ENCODE measurements at regions not wholly inside any gene's neighbourhood (a gene's known extent, or its start where the extent isn't known, plus 50 kb on each side); places are given as distances from the start of the nearest gene placed in this dataset.
"Not testable (repeated sequence)": the region's sequence is repeated elsewhere in the genome, so short reads cannot be mapped to it uniquely, and the experiment has no call there.

DNA sequence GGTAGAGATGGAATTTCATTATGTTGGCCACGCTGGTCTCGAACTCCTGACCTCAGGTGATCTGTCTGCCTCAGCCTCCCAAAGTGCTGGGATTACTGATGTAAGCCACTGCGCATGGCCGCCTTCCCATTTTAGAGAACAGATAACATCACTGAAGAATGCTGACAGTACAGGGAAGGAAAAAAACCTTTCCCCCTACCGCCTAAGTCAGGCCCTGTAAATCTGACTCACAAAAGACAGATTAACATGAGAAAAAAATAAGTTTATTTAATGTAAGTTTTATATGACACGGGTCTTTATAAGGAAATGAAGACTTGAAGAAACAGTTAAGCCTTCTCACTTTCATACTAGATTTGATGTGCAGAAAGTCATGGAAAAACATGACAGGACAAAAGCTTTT, 227.2 kb upstream of the ZNF608 start:
- no peak for ATAC-seq
- intact Hi-C loops (cut with DNase I) = no loop called here
- no peak for DNase-seq (ENCODE audit: missing footprints)

DNA sequence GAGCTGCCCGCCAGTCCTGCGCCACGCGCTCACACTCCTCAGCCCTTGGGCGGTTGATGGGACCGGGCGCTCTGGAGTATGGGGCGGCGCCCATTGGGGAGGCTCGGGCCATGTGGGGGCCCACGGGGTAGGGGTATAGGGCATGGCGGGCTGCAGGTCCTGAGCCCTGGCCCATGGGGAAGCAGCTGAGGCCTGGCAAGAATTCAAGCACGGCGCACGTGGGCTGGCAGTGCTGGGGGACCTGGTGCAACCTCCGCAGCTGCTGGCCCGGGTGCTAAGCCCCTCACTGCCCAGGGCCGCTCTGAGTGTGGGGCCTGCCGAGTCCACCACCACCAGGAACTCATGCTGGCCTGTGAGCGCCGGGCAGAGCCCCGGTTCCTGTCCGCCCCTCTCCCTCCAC, 229.6 kb upstream of the ZNF608 start:
- ATAC-seq = no peak
- DNase-seq (ENCODE audit: missing footprints) = no peak
- intact Hi-C loops (cut with DNase I) = no loop called here

DNA sequence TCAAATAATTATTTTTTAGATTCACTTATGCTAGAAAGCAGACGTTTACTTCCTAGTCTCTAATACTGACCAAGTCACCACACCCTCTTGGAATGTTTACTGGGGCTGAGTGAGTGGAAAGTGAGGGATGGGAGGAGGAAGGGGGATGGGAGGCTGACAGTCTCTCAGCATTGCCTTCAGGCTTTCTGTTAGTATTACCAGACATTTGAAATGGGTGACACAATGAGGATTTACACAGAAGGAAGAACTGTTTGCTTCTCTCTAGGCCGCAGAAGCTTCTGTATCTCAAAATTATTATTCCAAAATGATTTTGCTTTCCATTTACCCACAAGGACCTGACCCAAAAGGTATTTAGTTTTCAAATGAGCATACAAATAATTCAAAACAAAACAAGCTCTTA, 232.8 kb upstream of the ZNF608 start:
- no peak for ATAC-seq
- intact Hi-C loops (cut with DNase I) = no loop called here
- no peak for DNase-seq (ENCODE audit: missing footprints)

DNA sequence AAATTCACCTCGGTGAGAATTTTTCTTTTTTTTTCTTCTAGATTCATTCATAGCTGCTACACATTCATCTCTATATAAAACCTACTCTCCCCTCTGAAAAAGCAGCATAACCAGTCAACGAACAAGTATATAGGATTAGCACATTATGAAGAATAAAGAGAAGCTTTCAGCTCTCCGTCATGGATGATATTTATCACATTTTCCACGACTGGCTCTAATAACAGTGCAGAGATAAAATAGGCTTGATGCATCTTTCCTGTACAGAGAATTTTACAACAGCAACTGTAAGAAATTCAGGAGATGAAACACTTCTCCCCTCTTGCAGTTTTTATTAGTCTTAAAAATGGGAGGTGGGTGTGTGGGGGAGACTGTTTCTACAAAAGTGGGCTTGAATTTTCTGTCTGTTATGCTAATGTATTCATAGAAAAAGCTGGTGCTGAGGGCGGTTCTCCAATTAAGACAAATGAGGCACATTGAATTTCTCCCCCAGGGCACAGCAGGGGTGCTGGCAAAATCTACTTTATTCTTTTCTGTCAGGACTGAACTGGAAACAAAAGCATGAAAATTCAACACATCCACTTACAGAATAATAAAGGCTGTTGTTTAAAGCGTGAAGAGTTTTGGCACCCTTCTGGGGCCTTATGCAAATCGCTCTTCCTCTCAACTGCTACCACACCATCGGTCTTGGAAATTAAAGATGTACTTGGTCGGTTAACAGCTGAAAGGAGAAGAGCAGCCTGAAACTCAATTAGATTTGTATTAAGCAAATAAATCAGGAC, 233.9 kb upstream of the ZNF608 start:
- no peak for ATAC-seq
- intact Hi-C loops (cut with DNase I) = no loop called here
- no peak for DNase-seq (ENCODE audit: missing footprints)

DNA sequence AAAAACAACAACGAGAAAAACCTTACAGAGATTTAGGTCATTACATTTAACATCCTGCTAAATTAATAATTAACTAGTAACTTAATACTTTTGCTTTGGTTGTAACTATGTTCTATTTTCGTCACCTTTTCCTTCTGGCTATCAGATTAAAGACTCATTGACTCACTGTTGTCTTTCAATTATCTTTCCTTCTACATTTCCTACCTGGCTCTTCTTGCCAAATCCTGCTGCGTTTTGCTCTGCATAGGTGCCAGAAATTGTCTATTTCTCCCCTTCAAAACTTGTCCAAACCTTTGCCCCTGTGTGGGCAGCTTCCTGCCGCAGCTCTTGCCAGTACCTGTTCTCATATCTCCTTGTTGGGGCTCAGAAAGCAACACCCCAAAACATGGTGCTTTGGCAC, 235.5 kb upstream of the ZNF608 start:
- intact Hi-C loops (cut with DNase I) = no loop called here
- DNase-seq (ENCODE audit: missing footprints) (no peak), ATAC-seq (no peak)

DNA sequence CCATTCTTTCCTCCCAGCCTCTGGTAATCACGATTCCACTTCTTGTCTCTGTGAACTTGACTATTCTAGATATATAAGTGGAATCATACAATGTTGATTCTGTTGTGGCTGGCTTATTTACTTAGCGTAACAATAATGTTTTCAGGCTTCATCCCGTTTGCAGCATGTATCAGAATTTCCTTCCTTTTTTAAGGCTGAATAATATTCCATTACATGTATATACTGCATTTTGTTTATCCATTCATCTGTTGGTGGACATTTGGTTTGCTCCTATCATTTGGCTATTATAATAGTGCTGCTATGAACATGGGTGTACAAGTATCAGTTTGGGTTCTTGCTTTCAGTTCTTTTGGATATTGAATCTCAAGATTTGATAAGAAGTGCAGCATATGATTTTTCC, 239.7 kb upstream of the ZNF608 start:
- no peak for DNase-seq (ENCODE audit: missing footprints)

DNA sequence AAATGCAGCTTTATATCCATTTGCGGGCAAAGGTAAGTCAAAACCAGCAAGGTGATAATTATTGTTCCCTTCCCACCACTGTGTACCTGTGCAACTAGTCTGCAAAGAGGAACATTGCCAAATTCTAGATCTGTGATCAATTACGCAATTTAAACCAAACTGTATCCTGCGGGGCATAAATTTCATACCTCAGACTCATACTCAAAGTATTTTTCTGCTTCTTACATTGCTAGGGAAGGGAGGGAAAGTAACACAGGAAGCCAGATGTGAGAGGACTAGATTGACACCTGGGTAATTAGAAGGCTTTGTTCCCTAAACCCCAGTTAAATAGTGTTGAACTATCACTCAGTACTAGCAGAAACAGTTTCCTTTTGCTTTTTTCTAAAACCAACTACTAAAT, 240.2 kb upstream of the ZNF608 start:
- intact Hi-C loops (cut with DNase I) = no loop called here
- DNase-seq (ENCODE audit: missing footprints) (no peak), ATAC-seq (no peak)

More for the DNA sequence above, 239.7 kb upstream of the ZNF608 start:
- intact Hi-C loops (cut with DNase I) = no loop called here
- no peak for ATAC-seq

DNA sequence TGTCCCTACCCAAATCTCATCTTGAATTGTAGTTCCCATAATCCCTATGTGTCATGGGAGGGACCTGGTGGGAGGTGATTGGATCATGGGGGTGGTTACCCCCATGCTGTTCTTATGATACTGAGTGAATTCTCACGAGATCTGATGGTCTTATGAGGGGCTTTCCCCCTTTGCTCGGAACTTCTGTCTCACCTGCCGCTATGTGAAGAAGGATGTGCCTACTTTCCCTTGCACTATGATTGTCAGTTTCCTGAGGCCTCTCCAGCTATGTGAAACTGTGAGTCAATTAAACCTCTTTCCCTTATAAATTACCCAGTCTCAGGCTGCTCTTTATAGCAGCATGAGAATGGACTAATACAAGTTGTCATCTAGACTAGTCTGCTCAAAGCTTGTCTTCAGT, 241.3 kb upstream of the ZNF608 start:
- intact Hi-C loops (cut with DNase I); DNase-seq (ENCODE audit: missing footprints); ATAC-seq: not testable (repeated sequence)

DNA sequence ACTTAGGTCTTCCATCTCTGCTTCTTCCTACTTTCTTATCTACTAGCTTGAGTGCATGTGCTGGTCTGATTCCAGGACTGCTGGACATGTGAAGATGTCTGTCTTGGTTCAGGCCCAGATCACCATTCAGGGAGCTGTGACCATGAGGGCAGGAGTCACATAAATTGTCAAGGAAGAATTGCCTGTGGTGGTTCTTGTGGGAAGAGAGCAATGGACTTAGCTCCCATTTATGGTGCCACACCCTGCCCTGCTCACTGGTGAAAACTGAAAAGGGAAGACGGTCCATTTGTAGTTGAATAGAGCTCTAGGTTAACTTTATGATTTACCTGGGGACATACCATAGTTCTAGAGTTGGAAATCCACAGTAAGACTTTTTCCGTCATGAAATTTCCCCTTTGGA, 244.3 kb upstream of the ZNF608 start:
- ATAC-seq = no peak
- intact Hi-C loops (cut with DNase I) = no loop called here
- no peak for DNase-seq (ENCODE audit: missing footprints)

DNA sequence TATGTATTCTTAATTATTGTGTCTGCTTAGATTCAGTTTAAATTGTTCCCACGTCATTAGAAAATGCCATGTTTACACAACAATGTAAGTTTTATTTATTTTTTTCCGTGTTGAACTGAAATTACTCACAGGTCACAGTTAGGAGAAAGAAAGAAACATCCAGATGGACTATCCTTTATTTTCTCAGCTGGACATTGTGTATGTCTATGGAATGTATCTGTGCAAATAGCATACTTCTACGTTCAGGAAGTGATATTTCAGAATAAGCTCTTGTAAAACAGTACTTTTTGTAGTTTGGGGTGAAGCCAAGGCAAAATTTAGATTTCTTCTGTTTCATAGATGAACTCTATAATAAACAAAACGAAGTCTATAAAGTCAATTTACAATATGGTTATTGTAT, 249.0 kb upstream of the ZNF608 start:
- no peak for ATAC-seq
- intact Hi-C loops (cut with DNase I) = no loop called here

DNA sequence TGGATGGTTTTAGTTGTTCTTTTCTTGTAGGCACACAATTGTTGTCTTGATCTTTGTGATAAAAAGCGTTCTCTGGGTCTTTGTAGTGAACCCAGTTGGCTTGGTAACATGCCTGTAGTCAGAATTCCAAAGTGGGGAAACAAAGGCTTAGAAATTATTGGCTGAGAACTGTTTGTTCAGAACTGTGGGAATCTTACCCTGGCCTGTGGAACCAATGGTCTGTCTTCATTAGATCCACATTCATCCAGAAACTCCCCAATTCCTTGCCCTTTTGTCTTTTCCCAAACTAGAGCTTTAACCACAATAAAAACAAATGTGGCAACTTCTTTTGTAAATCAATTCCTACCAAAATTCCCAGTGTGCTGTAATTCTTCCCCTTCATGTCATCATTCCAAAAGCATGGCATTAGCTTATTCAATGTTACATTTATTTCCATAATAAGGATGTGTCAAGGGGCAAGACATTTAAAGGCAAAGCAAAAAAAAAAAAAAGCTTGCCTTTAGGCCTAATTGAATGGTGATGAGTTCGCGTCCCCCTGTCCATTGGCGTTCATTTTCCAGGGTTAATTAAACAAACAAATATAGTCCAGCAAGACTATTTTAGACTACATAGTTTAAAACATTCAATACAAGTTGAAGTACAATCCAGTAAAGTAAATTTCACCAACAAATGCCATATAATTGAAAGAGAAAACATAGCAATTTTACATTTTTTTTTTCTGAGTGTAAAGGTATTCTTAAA, 249.8 kb upstream of the ZNF608 start:
- DNase-seq (ENCODE audit: missing footprints) = no peak
- intact Hi-C loops (cut with DNase I) = no loop called here
- no peak for ATAC-seq

More for the DNA sequence above, 249.0 kb upstream of the ZNF608 start:
- no peak for DNase-seq (ENCODE audit: missing footprints)

DNA sequence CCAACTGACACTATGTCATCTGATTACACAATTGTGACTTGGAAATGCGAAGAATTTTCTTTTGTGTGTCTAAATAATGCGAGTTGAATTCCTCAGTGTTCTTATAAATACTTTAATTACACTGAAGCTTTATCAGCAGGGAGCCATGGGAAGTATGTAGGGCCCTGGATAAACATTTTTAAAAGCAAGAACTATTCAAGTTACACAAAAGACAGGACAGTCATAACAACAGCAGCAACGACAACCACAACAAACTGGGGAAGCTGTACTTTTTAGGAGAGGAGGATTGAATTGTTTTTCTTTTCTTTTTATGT, 250.3 kb upstream of the ZNF608 start:
- intact Hi-C loops (cut with DNase I) = no loop called here
- ATAC-seq (no peak), DNase-seq (ENCODE audit: missing footprints) (no peak)

DNA sequence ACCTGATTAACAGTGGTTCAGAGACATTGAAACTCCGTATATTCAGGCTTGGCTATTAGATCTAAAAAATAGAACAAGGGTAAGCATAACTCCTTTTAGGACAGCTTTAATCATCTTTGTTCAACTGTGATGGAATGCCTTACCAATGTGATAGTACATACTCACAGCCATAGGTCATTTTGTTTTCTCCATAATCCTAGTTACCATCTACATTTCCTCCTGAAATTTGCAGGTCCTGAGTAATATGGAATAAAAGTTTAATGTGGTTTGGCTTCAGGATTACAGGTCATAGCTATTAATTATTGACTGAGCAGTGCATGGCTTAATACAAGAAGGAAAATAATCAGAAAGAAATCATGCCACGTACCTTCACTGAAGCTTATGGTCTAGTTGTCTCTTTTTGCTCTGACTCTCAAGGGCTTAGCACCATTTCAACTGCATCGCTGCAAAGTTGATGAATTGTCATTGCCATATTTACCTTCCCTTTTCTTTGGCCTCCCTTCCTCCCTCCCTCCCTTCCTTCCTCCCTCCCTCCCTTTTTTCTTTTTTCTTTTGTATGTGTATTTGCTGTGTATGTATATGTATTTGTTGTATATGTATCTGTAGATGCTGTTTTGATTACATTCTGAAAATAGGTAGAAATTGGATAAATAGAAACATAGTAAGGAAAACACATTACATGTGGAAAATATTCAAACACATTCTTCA, 250.9 kb upstream of the ZNF608 start:
- intact Hi-C loops (cut with DNase I) = no loop called here
- no peak for DNase-seq (ENCODE audit: missing footprints)
- ATAC-seq = no peak

DNA sequence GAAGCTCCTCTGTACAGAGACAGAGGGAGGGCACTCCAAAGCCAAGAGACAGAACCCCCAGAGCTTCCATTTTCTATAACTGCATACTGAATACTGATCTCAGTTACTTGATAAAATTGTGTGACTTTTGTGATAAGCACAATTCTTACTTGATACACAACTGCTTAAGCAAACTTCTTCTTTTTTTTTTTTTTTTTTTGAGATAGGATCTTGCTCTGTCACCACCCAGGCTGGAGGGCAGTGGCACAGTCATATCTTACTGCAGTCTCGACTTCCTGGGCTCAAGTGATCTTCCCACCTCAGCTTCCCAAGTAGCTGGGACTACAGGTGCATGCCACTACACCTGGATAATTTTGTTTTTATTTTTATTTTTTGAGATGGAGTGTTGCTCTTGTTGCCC, 252.1 kb upstream of the ZNF608 start:
- intact Hi-C loops (cut with DNase I) = no loop called here

DNA sequence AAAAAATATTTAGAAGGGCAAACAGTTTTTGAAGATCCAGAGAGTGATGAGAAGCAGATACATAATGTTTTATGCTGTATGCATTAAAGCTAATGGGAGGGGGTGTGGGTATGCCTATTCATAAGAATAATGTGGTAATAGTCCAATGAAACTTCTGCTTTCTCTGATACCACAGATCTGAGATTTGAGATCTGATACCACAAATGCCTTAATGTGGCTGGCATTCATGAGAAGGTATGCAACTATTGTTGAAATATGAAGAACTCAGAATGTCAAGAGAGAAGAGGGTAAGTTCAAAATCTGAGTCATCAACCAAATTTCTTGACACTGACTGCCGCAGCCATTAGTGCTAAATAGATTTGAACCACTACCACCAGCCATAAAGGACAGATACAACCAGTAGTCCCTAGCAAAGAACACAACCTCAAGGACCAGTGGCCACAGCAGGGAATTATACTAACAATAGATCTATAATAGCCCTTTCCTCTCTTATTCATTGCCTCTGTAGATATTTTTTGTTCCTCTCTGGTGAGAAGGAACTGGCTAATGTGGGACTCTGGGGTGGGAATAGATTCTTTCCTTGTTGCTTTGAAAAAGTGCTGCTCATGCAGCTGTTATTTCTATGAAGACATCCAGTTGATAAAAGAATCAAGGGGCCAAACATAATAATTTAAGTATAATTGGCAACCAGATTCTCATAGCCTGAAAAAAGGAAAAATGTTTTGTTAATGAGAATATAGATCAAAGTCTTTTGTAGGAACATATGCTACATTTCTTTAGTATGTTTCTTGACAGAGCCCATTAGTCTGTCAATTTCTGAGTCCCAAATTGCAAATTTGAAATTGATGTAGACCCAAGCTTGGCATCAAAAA, 256.5 kb upstream of the ZNF608 start:
- ATAC-seq = no peak
- intact Hi-C loops (cut with DNase I) = no loop called here
- no peak for DNase-seq (ENCODE audit: missing footprints)

More for the DNA sequence above, 252.1 kb upstream of the ZNF608 start:
- ATAC-seq = no peak
- no peak for DNase-seq (ENCODE audit: missing footprints)

DNA sequence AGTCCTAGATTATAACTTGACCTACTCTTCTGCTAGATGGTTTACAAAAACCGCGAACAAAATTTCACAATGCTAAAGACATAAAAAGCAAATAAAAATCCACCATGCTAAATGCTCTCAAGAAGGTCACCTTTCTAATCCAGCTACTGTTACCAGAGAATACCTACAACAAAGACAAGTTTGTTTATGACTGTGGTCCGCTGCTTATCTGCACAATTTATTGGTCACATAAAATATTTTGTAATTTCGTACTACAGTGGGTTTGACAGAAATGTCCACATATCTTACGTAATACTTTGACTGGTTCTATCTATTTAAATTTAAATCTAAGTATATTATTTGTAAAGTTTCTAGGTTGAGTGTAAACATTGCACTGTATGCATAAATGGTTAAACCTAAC, 257.6 kb upstream of the ZNF608 start:
- intact Hi-C loops (cut with DNase I) = no loop called here
- no peak for ATAC-seq
- no peak for DNase-seq (ENCODE audit: missing footprints)

DNA sequence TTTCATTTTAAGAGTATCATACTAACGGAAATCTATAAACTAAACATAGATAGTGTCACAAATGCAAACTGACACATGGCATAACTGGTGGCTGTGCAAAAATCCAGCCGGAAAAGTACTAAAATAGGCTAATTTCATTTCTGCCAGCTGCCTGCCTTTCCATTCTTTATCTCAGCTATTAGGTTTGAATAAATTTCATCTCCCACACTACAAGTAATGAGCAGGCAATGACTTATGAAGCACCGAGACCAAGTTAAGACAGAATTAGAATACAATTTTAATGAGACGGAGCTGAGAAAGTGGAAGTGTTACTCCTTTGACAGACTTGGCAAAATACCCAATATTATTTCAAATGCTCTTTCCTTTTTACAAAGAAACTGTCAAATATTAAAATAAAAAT, 258.8 kb upstream of the ZNF608 start:
- no peak for ATAC-seq
- intact Hi-C loops (cut with DNase I) = no loop called here
- no peak for DNase-seq (ENCODE audit: missing footprints)

DNA sequence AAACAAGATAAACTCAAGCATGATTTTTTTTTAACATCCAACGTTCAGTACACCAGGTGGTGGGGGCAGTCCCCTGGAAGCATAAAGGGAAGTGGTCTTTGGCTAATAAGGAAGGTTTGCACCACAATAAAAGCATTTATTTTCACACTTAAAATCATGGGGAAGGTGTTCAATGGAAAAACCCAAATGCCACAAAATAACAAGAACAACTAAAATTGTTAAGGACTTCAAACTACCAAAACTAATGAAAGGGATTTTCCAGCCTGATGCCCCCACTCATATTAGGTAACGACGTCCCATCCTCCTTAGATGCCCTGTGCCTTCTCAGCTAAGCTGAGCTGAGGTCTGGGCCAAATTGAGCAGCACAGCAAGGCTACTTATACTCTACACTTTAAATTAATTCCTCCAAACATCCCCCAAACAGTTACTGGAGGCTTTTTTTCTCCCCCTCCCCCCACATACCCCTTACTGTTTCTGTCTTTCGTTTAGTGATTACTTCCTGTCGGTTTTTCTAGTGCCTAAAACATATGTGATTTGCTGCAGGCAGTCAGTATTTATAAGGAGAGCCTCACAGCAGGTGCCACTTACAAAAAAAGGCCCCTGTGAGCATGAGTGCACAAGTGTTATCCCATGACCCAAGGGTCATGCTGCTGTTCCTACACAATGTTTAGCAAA, 259.7 kb upstream of the ZNF608 start:
- no peak for ATAC-seq
- intact Hi-C loops (cut with DNase I) = no loop called here
- no peak for DNase-seq (ENCODE audit: missing footprints)

DNA sequence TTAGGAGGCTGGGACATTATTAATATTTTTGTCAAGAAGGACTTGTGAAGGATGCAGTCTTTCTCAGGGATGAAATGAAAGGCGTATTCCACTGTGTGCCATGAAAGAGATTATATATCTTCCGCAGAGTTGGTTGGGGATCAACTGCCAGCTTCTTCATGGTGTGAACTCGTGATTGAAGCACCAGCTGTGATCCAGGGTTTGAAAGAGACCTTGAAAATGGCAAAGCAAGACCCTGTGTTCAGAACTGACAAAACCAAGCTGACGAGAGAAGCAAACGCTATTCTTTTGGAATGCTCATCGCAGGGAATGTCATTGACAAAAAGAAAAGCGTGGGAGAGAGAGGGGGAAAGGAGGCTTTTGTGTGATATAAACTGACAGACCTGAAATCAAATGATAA, 263.9 kb upstream of the ZNF608 start:
- ATAC-seq (no peak), DNase-seq (ENCODE audit: missing footprints) (no peak)
- intact Hi-C loops (cut with DNase I) = loop anchor here (5.0 kb wide), 1 partner anchor 103 kb away; no protein-coding TSS in a partner anchor
